Right lobe of liver (tissue), 4 donors: ENCODE measurements at regions not wholly inside any gene's neighbourhood (a gene's known extent, or its start where the extent isn't known, plus 50 kb on each side); places are given as distances from the start of the nearest gene placed in this dataset.

ENCODE experiments used
- POLR2A ChIP-seq: fragments of 450-650 bp; IDR thresholded peaks from one replicate; pipeline ENCODE4 v1.6.1; 2017; ENCODE audit warnings: antibody characterized with exemption, mild to moderate bottlenecking
- TF ChIP-seq, protein P1 (sequence below), 4 donors: fragments of 200-600 bp in 3 of 4; fragments of 450-650 bp in 1 of 4; IDR thresholded peaks; one replicate each; pipeline versions ENCODE4 v1.5.1 to v1.8.0; 2016 to 2022; ENCODE audit warnings: antibody characterized with exemption in 4 of 4, mild to moderate bottlenecking in 2 of 4
- donor health status: DM: no; HTN: no; CAD: no.
- donor health status: DM: no; HTN: no; CAD: no.
- donor health status: DM: no; HTN: yes; CAD: no.

DNA sequence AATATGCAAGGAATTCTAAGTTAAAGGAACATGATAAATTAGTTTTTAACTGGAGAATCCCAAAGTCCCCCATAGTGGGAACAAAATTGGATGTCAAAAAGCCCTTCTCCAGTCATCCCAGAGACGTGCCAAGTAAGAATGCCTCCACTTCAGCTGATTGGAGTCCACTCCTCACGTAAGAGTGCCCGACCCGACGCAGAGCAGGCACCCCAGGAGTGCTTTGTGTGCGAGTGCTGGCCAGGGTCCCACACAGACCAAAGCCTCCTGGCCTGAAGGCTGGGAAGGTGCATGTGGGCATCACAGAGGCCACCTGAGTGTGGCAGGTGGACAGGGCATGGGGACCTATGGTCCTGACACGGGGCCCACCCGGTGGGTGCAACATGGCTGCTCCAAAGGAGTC is 183.5 kb downstream of the GLI2 start:
- TF ChIP-seq, protein P1, sequence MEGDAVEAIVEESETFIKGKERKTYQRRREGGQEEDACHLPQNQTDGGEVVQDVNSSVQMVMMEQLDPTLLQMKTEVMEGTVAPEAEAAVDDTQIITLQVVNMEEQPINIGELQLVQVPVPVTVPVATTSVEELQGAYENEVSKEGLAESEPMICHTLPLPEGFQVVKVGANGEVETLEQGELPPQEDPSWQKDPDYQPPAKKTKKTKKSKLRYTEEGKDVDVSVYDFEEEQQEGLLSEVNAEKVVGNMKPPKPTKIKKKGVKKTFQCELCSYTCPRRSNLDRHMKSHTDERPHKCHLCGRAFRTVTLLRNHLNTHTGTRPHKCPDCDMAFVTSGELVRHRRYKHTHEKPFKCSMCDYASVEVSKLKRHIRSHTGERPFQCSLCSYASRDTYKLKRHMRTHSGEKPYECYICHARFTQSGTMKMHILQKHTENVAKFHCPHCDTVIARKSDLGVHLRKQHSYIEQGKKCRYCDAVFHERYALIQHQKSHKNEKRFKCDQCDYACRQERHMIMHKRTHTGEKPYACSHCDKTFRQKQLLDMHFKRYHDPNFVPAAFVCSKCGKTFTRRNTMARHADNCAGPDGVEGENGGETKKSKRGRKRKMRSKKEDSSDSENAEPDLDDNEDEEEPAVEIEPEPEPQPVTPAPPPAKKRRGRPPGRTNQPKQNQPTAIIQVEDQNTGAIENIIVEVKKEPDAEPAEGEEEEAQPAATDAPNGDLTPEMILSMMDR (IDR thresholded peaks at IDR 0.05) = no peak
- no peak for TF ChIP-seq POLR2A
